ENCODE measurements at regions not wholly inside any gene's neighbourhood (a gene's known extent, or its start where the extent isn't known, plus 50 kb on each side); places are given as distances from the start of the nearest gene placed in this dataset.

DNA sequence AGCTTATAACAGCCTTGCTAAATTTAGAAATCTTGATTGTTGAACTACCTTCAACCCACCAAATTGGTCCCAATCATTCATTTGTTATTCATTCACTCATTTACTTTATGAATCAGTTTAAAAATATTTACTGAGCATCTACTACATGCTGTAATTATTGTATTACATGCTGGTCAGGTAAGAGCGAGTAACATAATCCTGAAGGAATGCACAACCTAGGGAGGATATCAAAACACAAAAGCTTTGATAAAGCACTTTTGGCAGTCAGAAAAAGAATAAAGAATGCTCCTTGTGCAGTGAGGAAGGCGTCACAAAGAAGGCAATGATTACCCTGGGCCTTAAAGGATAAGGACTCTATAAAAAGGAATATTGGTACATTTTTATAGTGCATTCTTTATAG is 518.9 kb upstream of the NR5A2 start:
- intact Hi-C loops (cut with micrococcal nuclease; ENCODE audit: unreplicated experiment) = no loop called here
- H3K4me3 ChIP-seq (ENCODE audit: low read depth, low read length, poor library complexity, severe bottlenecking) = no peak overlapping the region
- TF ChIP-seq CTCF (conservative IDR thresholded peaks at IDR 0.05; ENCODE audit: low read depth, low read length) = no peak
- TF ChIP-seq EZH2 (IDR thresholded peaks at IDR 0.05; ENCODE audit: borderline replicate concordance, low read depth, low read length, poor library complexity, severe bottlenecking) = no peak
- no peaks in the 10 kb centered on the region for H3K4me1 ChIP-seq (ENCODE audit: insufficient read depth, low read length, poor library complexity, severe bottlenecking)
- no peak overlapping the region for H3K27ac ChIP-seq (ENCODE audit: low read depth, low read length, poor library complexity, severe bottlenecking)
- no peaks in the 10 kb centered on the region for H3K36me3 ChIP-seq (ENCODE audit: insufficient read depth, low read length, poor library complexity, severe bottlenecking)
- CTCF ChIA-PET = no interaction called here
- no peaks in the 10 kb centered on the region for H3K9me3 ChIP-seq (ENCODE audit: low read depth, low read length, poor library complexity, severe bottlenecking)
- BruUV-seq (replicated peaks) = no TSS peak
- no peak for DNase-seq (ENCODE audit: low spot score)
- POLR2A ChIA-PET (ENCODE audit: low non-redundant PET) = no interaction called here
- H3K27me3 ChIP-seq (replicated peaks; ENCODE audit: insufficient read depth, low read depth, low read length, poor library complexity) = no peaks in the 10 kb centered on the region

DNA sequence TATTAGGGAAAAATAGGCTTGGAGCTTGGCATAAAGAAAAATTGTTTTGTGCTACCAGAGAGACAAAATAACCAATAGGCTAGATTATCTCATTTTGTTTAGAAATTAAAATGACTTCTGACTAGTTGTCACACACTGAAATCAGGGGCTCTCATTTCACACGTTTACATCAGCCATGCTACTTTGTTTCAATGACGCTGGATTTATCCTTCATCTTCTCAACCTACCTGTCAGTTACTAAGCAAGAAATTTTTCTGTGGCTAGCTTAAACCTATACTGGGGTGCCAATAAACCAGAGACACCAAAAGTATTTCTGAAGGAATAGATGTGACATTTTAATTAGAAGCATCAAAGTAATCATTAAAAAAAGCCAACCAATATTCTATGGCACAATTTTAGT is 518.1 kb upstream of the NR5A2 start:
- Histone ChIP-seq H3K36me3 (ENCODE audit: insufficient read depth, low read length, poor library complexity, severe bottlenecking) (no peaks in the 10 kb centered on the region), H3K4me3 (ENCODE audit: low read depth, low read length, poor library complexity, severe bottlenecking) (no peak overlapping the region), H3K27ac (ENCODE audit: low read depth, low read length, poor library complexity, severe bottlenecking) (no peak overlapping the region), H3K4me1 (ENCODE audit: insufficient read depth, low read length, poor library complexity, severe bottlenecking) (no peaks in the 10 kb centered on the region), H3K9me3 (ENCODE audit: low read depth, low read length, poor library complexity, severe bottlenecking) (no peaks in the 10 kb centered on the region), H3K27me3 (replicated peaks; ENCODE audit: insufficient read depth, low read depth, low read length, poor library complexity) (no peaks in the 10 kb centered on the region)
- BruUV-seq (replicated peaks) = no TSS peak
- intact Hi-C loops (cut with micrococcal nuclease; ENCODE audit: unreplicated experiment) = no loop called here
- TF ChIP-seq CTCF (conservative IDR thresholded peaks at IDR 0.05; ENCODE audit: low read depth, low read length) = no peak
- POLR2A ChIA-PET (ENCODE audit: low non-redundant PET) = no interaction called here
- CTCF ChIA-PET = no interaction called here
- DNase-seq (ENCODE audit: low spot score) = no peak

DNA sequence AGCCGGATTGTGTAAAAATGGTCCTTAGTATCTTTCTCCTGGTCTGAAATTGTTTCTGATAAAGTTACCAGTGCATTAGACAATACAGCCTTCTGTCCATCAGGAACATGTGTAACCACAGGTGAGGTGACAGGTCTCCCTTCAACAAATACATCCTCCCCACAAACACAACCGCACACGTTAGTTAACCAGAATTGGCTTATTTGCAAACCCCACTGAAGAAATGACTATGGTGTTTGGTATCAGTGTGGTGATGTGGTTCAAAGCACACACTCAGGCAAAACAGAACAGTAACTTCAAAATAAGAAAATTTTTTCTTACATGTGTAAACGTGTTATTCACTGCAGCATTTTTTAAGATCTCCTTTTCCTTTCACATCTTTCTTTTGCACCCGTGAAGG is 517.2 kb upstream of the NR5A2 start:
- no TSS peak for BruUV-seq (replicated peaks)
- Histone ChIP-seq H3K36me3 (ENCODE audit: insufficient read depth, low read length, poor library complexity, severe bottlenecking) (no peaks in the 10 kb centered on the region), H3K27me3 (replicated peaks; ENCODE audit: insufficient read depth, low read depth, low read length, poor library complexity) (no peaks in the 10 kb centered on the region), H3K4me1 (ENCODE audit: insufficient read depth, low read length, poor library complexity, severe bottlenecking) (no peaks in the 10 kb centered on the region), H3K9me3 (ENCODE audit: low read depth, low read length, poor library complexity, severe bottlenecking) (no peaks in the 10 kb centered on the region), H3K27ac (ENCODE audit: low read depth, low read length, poor library complexity, severe bottlenecking) (no peak overlapping the region), H3K4me3 (ENCODE audit: low read depth, low read length, poor library complexity, severe bottlenecking) (no peak overlapping the region)
- TF ChIP-seq CTCF (conservative IDR thresholded peaks at IDR 0.05; ENCODE audit: low read depth, low read length) = no peak
- TF ChIP-seq EZH2 (IDR thresholded peaks at IDR 0.05; ENCODE audit: borderline replicate concordance, low read depth, low read length, poor library complexity, severe bottlenecking) = no peak
- POLR2A ChIA-PET (ENCODE audit: low non-redundant PET) = no interaction called here
- CTCF ChIA-PET = no interaction called here
- intact Hi-C loops (cut with micrococcal nuclease; ENCODE audit: unreplicated experiment) = no loop called here
- DNase-seq (ENCODE audit: low spot score) = no peak

Measured in A673 (cell line).